ENCODE measurements at regions not wholly inside any gene's neighbourhood (a gene's known extent, or its start where the extent isn't known, plus 50 kb on each side); places are given as distances from the start of the nearest gene placed in this dataset.

GRCh38 chr9:2496169-2496568, 125.4 kb upstream of the VLDLR start:
- H3K4me3 ChIP-seq (ENCODE audit: low read length, poor library complexity, severe bottlenecking) = no peak overlapping the region
- H3K9me3 ChIP-seq (ENCODE audit: insufficient read depth, low read depth, low read length) = no peaks in the 10 kb centered on the region
- TF ChIP-seq CTCF (conservative IDR thresholded peaks at IDR 0.05; ENCODE audit: low read length) (no peak), EZH2phosphoT487 (IDR thresholded peaks at IDR 0.05; ENCODE audit: borderline replicate concordance) (no peak)
- H3K4me1 ChIP-seq (ENCODE audit: insufficient read depth, low read length, poor library complexity, severe bottlenecking) = peaks cover 4% of the 10 kb centered on the region
- no peaks in the 10 kb centered on the region for H3K27me3 ChIP-seq (ENCODE audit: insufficient read depth, low read length, poor library complexity, severe bottlenecking)
- no peak overlapping the region for H3K4me2 ChIP-seq (ENCODE audit: low read depth, low read length, poor library complexity, severe bottlenecking)
- H3K9me2 ChIP-seq (replicated peaks; ENCODE audit: low read depth, low read length) = no peaks in the 10 kb centered on the region
- no peaks in the 10 kb centered on the region for H3F3A ChIP-seq (ENCODE audit: low read depth)
- no peaks in the 10 kb centered on the region for H4K20me1 ChIP-seq (ENCODE audit: insufficient read depth, low read length, poor library complexity, severe bottlenecking)
- no peaks in the 10 kb centered on the region for H3K79me2 ChIP-seq (ENCODE audit: insufficient read depth, low read length)
- no peaks in the 10 kb centered on the region for H3K36me3 ChIP-seq (ENCODE audit: insufficient read depth, low read length)
- no peak overlapping the region for H2AFZ ChIP-seq (ENCODE audit: low read length)
- no peak overlapping the region for H3K9ac ChIP-seq (ENCODE audit: low read depth, low read length, poor library complexity, severe bottlenecking)

- Histone ChIP-seq H3K4me3 (ENCODE audit: low read length, poor library complexity, severe bottlenecking) (no peak overlapping the region), H2AFZ (ENCODE audit: low read length) (no peak overlapping the region), H4K20me1 (ENCODE audit: insufficient read depth, low read length, poor library complexity, severe bottlenecking) (no peaks in the 10 kb centered on the region), H3K36me3 (ENCODE audit: insufficient read depth, low read length) (no peaks in the 10 kb centered on the region), H3F3A (ENCODE audit: low read depth) (no peaks in the 10 kb centered on the region), H3K4me2 (ENCODE audit: low read depth, low read length, poor library complexity, severe bottlenecking) (no peak overlapping the region), H3K79me2 (ENCODE audit: insufficient read depth, low read length) (no peaks in the 10 kb centered on the region), H3K4me1 (ENCODE audit: insufficient read depth, low read length, poor library complexity, severe bottlenecking) (peaks cover 8% of the 10 kb centered on the region), H3K9me3 (ENCODE audit: insufficient read depth, low read depth, low read length) (no peaks in the 10 kb centered on the region), H3K9ac (ENCODE audit: low read depth, low read length, poor library complexity, severe bottlenecking) (no peak overlapping the region), H3K27me3 (ENCODE audit: insufficient read depth, low read length, poor library complexity, severe bottlenecking) (no peaks in the 10 kb centered on the region), H3K9me2 (replicated peaks; ENCODE audit: low read depth, low read length) (no peaks in the 10 kb centered on the region)
- no peak for TF ChIP-seq CTCF (conservative IDR thresholded peaks at IDR 0.05; ENCODE audit: low read length)
- TF ChIP-seq EZH2phosphoT487 (IDR thresholded peaks at IDR 0.05; ENCODE audit: borderline replicate concordance) = no peak
These were observed 124.7 kb upstream of the VLDLR start for GRCh38 chr9:2496934-2497333.

- Histone ChIP-seq H3K9me2 (replicated peaks; ENCODE audit: low read depth, low read length) (no peaks in the 10 kb centered on the region), H3K9ac (ENCODE audit: low read depth, low read length, poor library complexity, severe bottlenecking) (no peak overlapping the region), H3K36me3 (ENCODE audit: insufficient read depth, low read length) (no peaks in the 10 kb centered on the region), H3K9me3 (ENCODE audit: insufficient read depth, low read depth, low read length) (no peaks in the 10 kb centered on the region), H3K79me2 (ENCODE audit: insufficient read depth, low read length) (no peaks in the 10 kb centered on the region), H3F3A (ENCODE audit: low read depth) (no peaks in the 10 kb centered on the region), H3K4me2 (ENCODE audit: low read depth, low read length, poor library complexity, severe bottlenecking) (no peak overlapping the region), H2AFZ (ENCODE audit: low read length) (no peak overlapping the region), H4K20me1 (ENCODE audit: insufficient read depth, low read length, poor library complexity, severe bottlenecking) (no peaks in the 10 kb centered on the region), H3K4me3 (ENCODE audit: low read length, poor library complexity, severe bottlenecking) (no peak overlapping the region), H3K4me1 (ENCODE audit: insufficient read depth, low read length, poor library complexity, severe bottlenecking) (peaks cover 8% of the 10 kb centered on the region), H3K27me3 (ENCODE audit: insufficient read depth, low read length, poor library complexity, severe bottlenecking) (no peaks in the 10 kb centered on the region)
- no peak for TF ChIP-seq CTCF (conservative IDR thresholded peaks at IDR 0.05; ENCODE audit: low read length)
- no peak for TF ChIP-seq EZH2phosphoT487 (IDR thresholded peaks at IDR 0.05; ENCODE audit: borderline replicate concordance)
These were observed 123.8 kb upstream of the VLDLR start for GRCh38 chr9:2497666-2498400.

Measured in Loucy (cell line).